Suprapubic skin (tissue), 4 donors: ENCODE measurements at regions not wholly inside any gene's neighbourhood (a gene's known extent, or its start where the extent isn't known, plus 50 kb on each side); places are given as distances from the start of the nearest gene placed in this dataset.

Experiments used
- DNase-seq, 2 donors: peaks; one replicate each; pipeline ENCODE4 v3.0.0-alpha.2; 2019; ENCODE audit warnings: low spot score in 2 of 2
- H3K27ac ChIP-seq: fragments of 200-600 bp; sonication (generic); one replicate; pipeline ENCODE4 v1.5.1; 2019
- H3K27me3 ChIP-seq: fragments of 200-600 bp; sonication (generic); one replicate; pipeline ENCODE4 v1.5.1; 2019
- H3K36me3 ChIP-seq: fragments of 200-600 bp; sonication (generic); one replicate; pipeline ENCODE4 v1.5.1; 2019
- H3K4me1 ChIP-seq: fragments of 200-600 bp; sonication (generic); one replicate; pipeline ENCODE4 v1.5.1; 2019
- H3K4me3 ChIP-seq: fragments of 200-600 bp; sonication (generic); one replicate; pipeline ENCODE4 v1.5.1; 2019; ENCODE audit warnings: mild to moderate bottlenecking
- H3K9me3 ChIP-seq: fragments of 200-600 bp; sonication (generic); one replicate; pipeline ENCODE4 v1.5.1; 2019
- EP300 ChIP-seq: sonication (generic); formaldehyde crosslinking; IDR thresholded peaks from one replicate; pipeline ENCODE4 v1.6.1; 2017; ENCODE audit warnings: antibody characterized with exemption
- POLR2A ChIP-seq, 2 donors: fragments of 450-650 bp; IDR thresholded peaks; one replicate each; pipeline ENCODE4 v1.6.1; 2017; ENCODE audit warnings: antibody characterized with exemption in 2 of 2, mild to moderate bottlenecking in 2 of 2, moderate library complexity in 2 of 2
- POLR2AphosphoS5 ChIP-seq, 3 donors: sonication (generic); formaldehyde crosslinking; IDR thresholded peaks; one replicate each; pipeline ENCODE4 v1.6.1; 2017; ENCODE audit warnings: antibody characterized with exemption in 3 of 3
- WGBS: methylation state at CpG from one replicate; pipeline ENCODE4 v1.1.5; 2018; 5-methylcytosine and 5-hydroxymethylcytosine counted together
- TF ChIP-seq, protein P1 (sequence below), 2 donors: fragments of 200-600 bp in 1 of 2; fragments of 450-650 bp in 1 of 2; sonication (generic) in 1 of 2; IDR thresholded peaks; one replicate each; pipeline ENCODE4 v1.5.1; 2016 to 2019; ENCODE audit warnings: antibody characterized with exemption in 2 of 2, mild to moderate bottlenecking in 1 of 2, moderate library complexity in 1 of 2

DNA sequence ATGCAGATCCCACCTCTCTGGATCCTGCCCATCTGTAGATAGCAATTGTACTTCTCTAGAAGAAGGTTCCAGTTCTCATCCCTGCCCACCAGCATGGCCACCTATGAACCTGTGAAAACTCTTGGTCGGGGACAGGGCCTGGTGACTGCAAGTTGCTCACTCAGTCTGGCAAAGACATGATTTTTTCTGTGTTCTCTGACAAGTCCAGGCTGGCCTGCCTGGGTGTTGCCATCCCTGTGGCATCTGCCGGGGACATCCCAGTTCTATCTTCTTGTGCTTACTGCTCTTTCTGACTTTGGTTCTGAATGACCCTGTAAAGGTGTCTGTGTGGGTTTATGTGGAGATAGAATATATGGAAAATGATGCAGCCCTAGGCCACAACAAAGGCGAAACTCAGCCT, 545.8 kb downstream of the INSC start:
- Histone ChIP-seq H3K9me3 (no peaks in the 10 kb centered on the region), H3K27me3 (no peaks in the 10 kb centered on the region), H3K4me1 (no peaks in the 10 kb centered on the region), H3K4me3 (no peak overlapping the region), H3K36me3 (no peaks in the 10 kb centered on the region), H3K27ac (no peak overlapping the region)
- WGBS, result 83% methylated on average over 3 of the region's 3 CpGs
- TF ChIP-seq, protein P1, sequence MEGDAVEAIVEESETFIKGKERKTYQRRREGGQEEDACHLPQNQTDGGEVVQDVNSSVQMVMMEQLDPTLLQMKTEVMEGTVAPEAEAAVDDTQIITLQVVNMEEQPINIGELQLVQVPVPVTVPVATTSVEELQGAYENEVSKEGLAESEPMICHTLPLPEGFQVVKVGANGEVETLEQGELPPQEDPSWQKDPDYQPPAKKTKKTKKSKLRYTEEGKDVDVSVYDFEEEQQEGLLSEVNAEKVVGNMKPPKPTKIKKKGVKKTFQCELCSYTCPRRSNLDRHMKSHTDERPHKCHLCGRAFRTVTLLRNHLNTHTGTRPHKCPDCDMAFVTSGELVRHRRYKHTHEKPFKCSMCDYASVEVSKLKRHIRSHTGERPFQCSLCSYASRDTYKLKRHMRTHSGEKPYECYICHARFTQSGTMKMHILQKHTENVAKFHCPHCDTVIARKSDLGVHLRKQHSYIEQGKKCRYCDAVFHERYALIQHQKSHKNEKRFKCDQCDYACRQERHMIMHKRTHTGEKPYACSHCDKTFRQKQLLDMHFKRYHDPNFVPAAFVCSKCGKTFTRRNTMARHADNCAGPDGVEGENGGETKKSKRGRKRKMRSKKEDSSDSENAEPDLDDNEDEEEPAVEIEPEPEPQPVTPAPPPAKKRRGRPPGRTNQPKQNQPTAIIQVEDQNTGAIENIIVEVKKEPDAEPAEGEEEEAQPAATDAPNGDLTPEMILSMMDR (IDR thresholded peaks at IDR 0.05), result no peak
- TF ChIP-seq POLR2AphosphoS5 (IDR thresholded peaks at IDR 0.05) (no peak), EP300 (no peak), POLR2A (IDR thresholded peaks at IDR 0.05) (no peak)
- no peak for DNase-seq

- Histone ChIP-seq H3K27me3 (no peaks in the 10 kb centered on the region), H3K9me3 (peaks cover 3% of the 10 kb centered on the region), H3K27ac (no peak overlapping the region), H3K36me3 (no peaks in the 10 kb centered on the region), H3K4me3 (no peak overlapping the region), H3K4me1 (no peaks in the 10 kb centered on the region)
- 88% methylated on average over 1 of the region's 1 CpG for WGBS
- no peak for DNase-seq
- no peak for TF ChIP-seq EP300
- TF ChIP-seq POLR2AphosphoS5 (IDR thresholded peaks at IDR 0.05), result no peak
Measured at GRCh38 chr11:15662285-15662684, 547.6 kb downstream of the INSC start.

- TF ChIP-seq, protein P1 (IDR thresholded peaks at IDR 0.05), result no peak
- TF ChIP-seq POLR2A (IDR thresholded peaks at IDR 0.05) (no peak), EP300 (no peak), POLR2AphosphoS5 (IDR thresholded peaks at IDR 0.05) (no peak)
- Histone ChIP-seq H3K9me3 (peaks cover 5% of the 10 kb centered on the region), H3K4me3 (no peak overlapping the region), H3K4me1 (no peaks in the 10 kb centered on the region), H3K27me3 (no peaks in the 10 kb centered on the region), H3K27ac (no peak overlapping the region), H3K36me3 (no peaks in the 10 kb centered on the region)
- 56% methylated on average over 7 of the region's 7 CpGs for WGBS
- no peak for DNase-seq
Measured at GRCh38 chr11:15663777-15664218, 549.1 kb downstream of the INSC start.

GRCh38 chr11:15665368-15665871, 550.7 kb downstream of the INSC start:
- H3K4me1 ChIP-seq, result no peaks in the 10 kb centered on the region
- H3K27me3 ChIP-seq, result no peaks in the 10 kb centered on the region
- no peaks in the 10 kb centered on the region for H3K36me3 ChIP-seq
- WGBS, result 73% methylated on average over 4 of the region's 4 CpGs
- no peak overlapping the region for H3K27ac ChIP-seq
- DNase-seq, result no peak
- TF ChIP-seq, protein P1 (IDR thresholded peaks at IDR 0.05), result no peak
- no peak for TF ChIP-seq EP300
- no peak for TF ChIP-seq POLR2AphosphoS5 (IDR thresholded peaks at IDR 0.05)
- TF ChIP-seq POLR2A (IDR thresholded peaks at IDR 0.05), result no peak
- peaks cover 5% of the 10 kb centered on the region for H3K9me3 ChIP-seq
- no peak overlapping the region for H3K4me3 ChIP-seq

DNA sequence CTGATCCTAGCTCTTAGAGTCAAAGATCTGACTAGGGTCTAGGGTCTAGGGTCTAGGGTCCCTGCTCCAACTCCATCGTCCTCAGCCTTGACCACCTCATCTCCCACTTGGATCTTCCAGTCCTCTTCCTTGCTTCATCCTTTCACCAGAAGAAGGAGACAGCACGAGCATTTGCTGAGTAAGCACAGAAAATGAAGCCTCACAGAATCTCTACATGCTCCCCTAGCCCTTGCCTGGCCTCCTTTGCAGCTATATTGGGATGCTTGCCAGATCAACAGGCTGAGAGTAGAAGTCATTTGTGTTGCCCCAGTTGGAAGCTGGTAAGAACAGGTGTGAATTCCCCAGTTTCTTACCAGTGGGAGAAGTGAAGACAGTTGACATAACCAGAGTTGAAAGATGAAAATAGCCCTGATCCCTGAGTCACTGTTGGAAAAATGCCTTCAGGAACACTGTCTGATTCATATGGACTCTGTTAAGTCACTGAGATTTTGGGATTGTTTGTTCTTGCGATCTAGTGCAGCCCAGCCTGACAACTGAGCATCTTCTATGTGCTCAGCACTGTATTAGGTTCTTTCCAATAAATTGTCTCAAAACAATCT, 552.5 kb downstream of the INSC start:
- 93% methylated on average over 3 of the region's 3 CpGs for WGBS
- DNase-seq, result no peak

More for the DNA sequence above, 552.5 kb downstream of the INSC start:
- Histone ChIP-seq H3K27me3 (peaks cover 2% of the 10 kb centered on the region), H3K4me3 (no peak overlapping the region), H3K9me3 (peaks cover 5% of the 10 kb centered on the region), H3K36me3 (no peaks in the 10 kb centered on the region), H3K27ac (no peak overlapping the region), H3K4me1 (no peaks in the 10 kb centered on the region)
- TF ChIP-seq, protein P1 (IDR thresholded peaks at IDR 0.05), result no peak
- TF ChIP-seq EP300 (no peak), POLR2A (IDR thresholded peaks at IDR 0.05) (no peak), POLR2AphosphoS5 (IDR thresholded peaks at IDR 0.05) (no peak)
